HG03097 (cell line): ENCODE measurements at regions not wholly inside any gene's neighbourhood (a gene's known extent, or its start where the extent isn't known, plus 50 kb on each side); places are given as distances from the start of the nearest gene placed in this dataset.

Experiments used
- ATAC-seq: cut with Tn5 transposase; IDR thresholded peaks from one replicate; pipeline ENCODE4 v1.9.1; 2021; ENCODE audit not compliant: unreplicated experiment, low FRiP score

GRCh38 chr6:90778417-90779203 lies 191.7 kb upstream of the MAP3K7 start:
- ATAC-seq, result no peak

DNA sequence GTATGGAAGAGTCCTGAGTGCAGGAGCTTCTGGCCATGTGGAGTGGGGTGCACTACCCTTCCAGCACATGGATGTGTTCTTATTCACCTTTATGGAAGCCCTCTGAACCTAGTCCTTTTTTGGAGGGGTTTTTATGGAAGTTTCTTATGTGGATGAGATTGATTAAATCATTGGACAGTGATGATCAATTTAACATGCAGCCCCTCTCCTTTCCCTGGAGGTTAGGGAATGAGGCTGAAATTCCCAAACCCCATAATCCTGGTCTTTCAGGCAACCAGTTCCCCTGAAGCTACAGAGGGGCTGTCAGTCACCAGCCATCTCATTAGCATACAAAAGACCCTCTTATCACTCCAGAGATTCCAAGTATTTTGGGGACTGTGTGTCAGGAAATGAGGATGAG lies 183.9 kb upstream of the MAP3K7 start:
- no peak for ATAC-seq

- ATAC-seq, result no peak
Measured at GRCh38 chr6:90765895-90766294, 179.0 kb upstream of the MAP3K7 start.

GRCh38 chr6:90765491-90765890 lies 178.6 kb upstream of the MAP3K7 start:
- ATAC-seq, result no peak

DNA sequence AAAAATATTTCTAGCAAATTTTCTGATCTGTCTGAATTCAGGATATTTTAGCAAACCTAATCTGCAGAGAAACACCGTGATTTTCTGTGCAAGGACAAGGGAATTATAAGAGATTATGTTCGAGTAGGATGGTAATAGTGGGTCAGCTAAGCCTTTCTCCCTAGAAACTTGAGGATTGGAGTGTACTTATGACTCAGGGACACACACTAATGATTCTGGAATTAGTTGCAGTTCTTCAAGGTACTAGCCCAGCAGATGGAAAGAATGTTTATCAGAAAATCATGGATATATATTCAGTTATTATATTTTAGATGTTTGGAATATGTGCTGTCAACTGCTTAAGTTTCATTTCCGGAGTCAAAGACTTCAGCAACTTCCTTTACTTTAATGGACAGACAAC lies 177.1 kb upstream of the MAP3K7 start:
- no peak for ATAC-seq

GRCh38 chr6:90759664-90760063 lies 172.8 kb upstream of the MAP3K7 start:
- ATAC-seq, result no peak

- no peak for ATAC-seq
Measured at GRCh38 chr6:90758741-90759140, 171.9 kb upstream of the MAP3K7 start.

- no peak for ATAC-seq
Measured at GRCh38 chr6:90753820-90754643, 167.2 kb upstream of the MAP3K7 start.

GRCh38 chr6:90739802-90740201 lies 152.9 kb upstream of the MAP3K7 start:
- no peak for ATAC-seq

DNA sequence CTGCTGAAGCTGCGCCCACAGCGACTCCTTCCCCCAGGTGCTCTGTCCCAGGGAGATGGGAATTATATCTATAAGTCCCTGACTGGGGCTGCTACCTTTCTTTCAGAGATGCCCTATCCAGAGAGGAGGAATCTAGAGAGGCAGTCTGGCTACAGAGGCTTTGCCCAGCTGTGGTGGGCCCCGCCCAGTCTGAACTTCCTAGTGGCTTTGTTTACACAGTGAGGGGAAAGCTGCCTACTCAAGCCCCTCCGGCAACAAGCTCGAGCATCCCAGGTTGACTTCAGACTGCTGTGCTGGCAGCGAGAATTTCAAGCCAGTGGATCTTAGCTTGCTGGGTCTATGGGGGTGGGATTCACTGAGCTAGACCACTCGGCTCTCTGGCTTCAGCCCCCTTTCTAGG lies 152.5 kb upstream of the MAP3K7 start:
- no peak for ATAC-seq

DNA sequence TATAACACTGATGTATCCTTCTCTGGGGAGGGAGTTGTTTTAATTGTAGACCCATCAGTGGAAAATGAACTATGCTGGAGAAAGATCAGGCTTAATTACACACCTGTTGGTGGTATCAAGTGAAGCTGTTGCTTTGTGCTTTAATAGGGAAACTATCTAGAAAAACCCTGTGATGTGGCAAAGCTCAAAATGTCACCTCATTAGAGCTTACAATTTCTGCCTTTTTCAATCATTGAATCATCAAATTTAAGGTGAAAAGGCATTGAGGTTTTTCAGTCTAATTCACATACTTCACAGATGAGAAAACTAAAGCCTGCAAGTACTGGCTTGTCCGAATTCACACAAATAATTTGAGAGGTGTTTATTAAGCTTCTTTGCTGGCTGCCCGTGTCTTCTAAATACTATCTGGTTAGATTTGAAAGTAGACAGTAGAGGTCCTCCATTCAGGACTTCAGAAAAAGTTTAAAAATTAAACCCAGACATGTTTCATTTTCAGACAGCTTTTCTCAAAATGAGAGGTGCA lies 143.3 kb upstream of the MAP3K7 start:
- ATAC-seq, result peak; percentile 99

- no peak for ATAC-seq
Measured at GRCh38 chr6:90729057-90729456, 142.2 kb upstream of the MAP3K7 start.

- ATAC-seq, result no peak
Measured at GRCh38 chr6:90722648-90723047, 135.8 kb upstream of the MAP3K7 start.

GRCh38 chr6:90720404-90720803 lies 133.5 kb upstream of the MAP3K7 start:
- ATAC-seq, result no peak

- ATAC-seq, result no peak
Measured at GRCh38 chr6:90719321-90720195, 132.7 kb upstream of the MAP3K7 start.

GRCh38 chr6:90716376-90716775 lies 129.5 kb upstream of the MAP3K7 start:
- no peak for ATAC-seq

DNA sequence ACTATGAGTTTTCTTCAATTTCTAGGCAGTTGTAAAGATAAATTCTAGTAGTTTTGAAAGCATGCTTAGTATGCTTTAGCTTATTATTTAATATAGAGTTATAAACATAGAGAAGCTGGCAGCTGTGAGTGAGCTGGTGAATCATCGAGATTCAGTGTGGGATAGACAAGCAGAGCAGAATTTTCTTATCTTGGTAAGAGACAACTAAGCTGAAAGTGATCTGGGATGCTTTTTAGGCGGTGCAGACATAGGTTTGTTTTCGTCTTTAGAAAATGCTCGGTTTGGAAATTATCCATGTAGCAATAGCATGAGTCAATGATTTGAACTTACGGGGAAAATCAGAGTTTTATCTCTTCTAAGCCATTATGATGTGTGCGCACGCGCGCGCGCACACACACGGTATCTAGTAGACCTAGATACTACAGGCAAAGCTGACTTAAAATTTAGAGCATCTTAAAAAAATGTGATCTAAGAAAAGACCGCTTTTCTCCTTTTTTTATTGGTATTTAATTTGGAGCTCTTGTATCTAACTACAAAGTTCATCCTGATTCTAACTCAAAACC lies 128.3 kb upstream of the MAP3K7 start:
- no peak for ATAC-seq

DNA sequence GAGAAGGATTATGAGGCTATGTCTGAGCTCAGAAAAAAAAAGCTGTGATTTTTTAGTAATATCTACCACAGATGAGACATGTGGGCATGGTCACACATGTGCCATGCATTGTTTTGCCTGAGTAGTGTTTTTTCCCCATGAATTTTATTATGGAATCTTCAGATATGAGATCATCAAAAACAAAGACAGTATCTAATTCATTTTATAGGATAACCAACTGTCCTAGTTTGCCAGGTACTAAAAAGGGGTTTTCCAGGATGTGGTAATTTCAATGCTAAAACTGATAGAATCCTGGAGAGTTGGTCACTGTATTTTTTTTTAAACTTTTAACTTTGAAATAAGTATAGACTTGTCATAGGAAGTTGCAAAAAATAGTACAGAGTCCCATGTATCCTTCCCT lies 127.4 kb upstream of the MAP3K7 start:
- ATAC-seq, result no peak

GRCh38 chr6:90712114-90712513 lies 125.2 kb upstream of the MAP3K7 start:
- ATAC-seq, result no peak

DNA sequence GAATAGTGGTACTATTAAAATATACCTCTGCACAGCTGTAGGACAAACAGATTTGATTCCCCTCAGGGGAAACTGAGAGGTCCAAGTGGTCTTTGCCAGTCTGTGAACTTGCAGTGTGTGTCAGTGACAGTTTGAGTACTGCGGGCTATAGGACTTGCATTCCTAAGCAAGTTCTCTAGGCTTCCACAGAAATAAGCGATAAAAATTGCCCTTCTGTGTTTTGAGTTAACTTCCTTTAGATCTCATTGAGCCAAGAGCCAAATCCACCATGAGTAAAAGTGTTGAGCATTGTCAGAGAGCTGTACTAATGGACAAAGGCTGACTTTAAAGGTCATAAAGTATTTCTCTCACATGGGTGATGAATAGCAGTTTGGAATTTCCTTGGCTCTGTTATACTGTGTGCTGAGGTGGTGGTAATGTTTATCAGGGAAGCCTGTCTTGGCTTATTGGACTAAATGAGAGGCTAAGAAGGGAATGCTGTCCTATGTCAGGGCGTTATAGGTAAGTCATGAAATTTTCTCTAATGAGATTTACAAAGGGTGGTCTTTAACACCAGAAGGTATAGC lies 122.6 kb upstream of the MAP3K7 start:
- no peak for ATAC-seq
